NCI-H460 (cell line): ENCODE measurements at regions not wholly inside any gene's neighbourhood (a gene's known extent, or its start where the extent isn't known, plus 50 kb on each side); places are given as distances from the start of the nearest gene placed in this dataset.

Experiments
- DNase-seq: peaks from one replicate; pipeline ENCODE4 v3.0.0-alpha.2; 2016; ENCODE audit warnings: low read depth; ENCODE audit errors: extremely low read depth

- DNase-seq = no peak
Measured at GRCh38 chr12:76704693-76705092, 59.2 kb upstream of the ZDHHC17 start.

GRCh38 chr12:76706101-76706500, 57.8 kb upstream of the ZDHHC17 start:
- DNase-seq = no peak

- DNase-seq = no peak
Measured at GRCh38 chr12:76706761-76707160, 57.2 kb upstream of the ZDHHC17 start.

- no peak for DNase-seq
Measured at GRCh38 chr12:76707772-76708171, 56.1 kb upstream of the ZDHHC17 start.

GRCh38 chr12:76708296-76708695, 55.6 kb upstream of the ZDHHC17 start:
- DNase-seq = no peak

GRCh38 chr12:76711241-76711640, 52.7 kb upstream of the ZDHHC17 start:
- DNase-seq = no peak

GRCh38 chr12:76713130-76713529, 50.8 kb upstream of the ZDHHC17 start:
- no peak for DNase-seq

GRCh38 chr12:76713986-76714385, 49.9 kb upstream of the ZDHHC17 start:
- no peak for DNase-seq
